WTC11 (cell line): ENCODE measurements at regions not wholly inside any gene's neighbourhood (a gene's known extent, or its start where the extent isn't known, plus 50 kb on each side); places are given as distances from the start of the nearest gene placed in this dataset.

Experiments used
- CTCF ChIP-seq: fragments of 200-600 bp; IDR thresholded peaks from 2 replicates; pipeline ENCODE4 v1.8.0; 2022; ENCODE audit warnings: antibody characterized with exemption
- ETV6 ChIP-seq: sonication (generic); formaldehyde crosslinking; IDR thresholded peaks from 2 replicates; pipeline ENCODE4 v1.8.1; 2022; ENCODE audit warnings: mild to moderate bottlenecking, missing genetic modification reagents
- GABPB1 ChIP-seq: sonication (generic); formaldehyde crosslinking; IDR thresholded peaks from 2 replicates; pipeline ENCODE4 v1.8.1; 2023; ENCODE audit warnings: mild to moderate bottlenecking, missing genetic modification reagents
- MAX ChIP-seq: sonication (generic); formaldehyde crosslinking; IDR thresholded peaks from 2 replicates; pipeline ENCODE4 v1.8.0; 2022; ENCODE audit warnings: mild to moderate bottlenecking, missing genetic modification reagents
- USF1 ChIP-seq: sonication (generic); formaldehyde crosslinking; IDR thresholded peaks from 2 replicates; pipeline ENCODE4 v1.8.0; 2022; ENCODE audit warnings: mild to moderate bottlenecking, missing genetic modification reagents

GRCh38 chr4:41388080-41388479 lies 131.4 kb downstream of the UCHL1 start:
- TF ChIP-seq GABPB1 (CRISPR knock-in tag), result no peak
- TF ChIP-seq MAX (CRISPR knock-in tag), result no peak
- TF ChIP-seq USF1 (CRISPR knock-in tag), result no peak
- TF ChIP-seq ETV6 (CRISPR knock-in tag), result no peak
- TF ChIP-seq CTCF, result no peak
